ENCODE measurements at regions not wholly inside any gene's neighbourhood (a gene's known extent, or its start where the extent isn't known, plus 50 kb on each side); places are given as distances from the start of the nearest gene placed in this dataset.

- H3K4me3 ChIP-seq (ENCODE audit: low read length) = no peak overlapping the region
- TF ChIP-seq EZH2phosphoT487 (IDR thresholded peaks at IDR 0.05; ENCODE audit: borderline replicate concordance, low read length) (no peak), CTCF (IDR thresholded peaks at IDR 0.05; ENCODE audit: low read depth, low read length, poor library complexity, severe bottlenecking) (no peak)
- no peaks in the 10 kb centered on the region for H3K4me1 ChIP-seq (ENCODE audit: control insufficient read depth, low read length)
- no peaks in the 10 kb centered on the region for H3K27me3 ChIP-seq (ENCODE audit: control insufficient read depth, low read length)
- no peaks in the 10 kb centered on the region for H4K20me1 ChIP-seq (ENCODE audit: control insufficient read depth, insufficient read depth, low read depth, low read length)
- H3K36me3 ChIP-seq (ENCODE audit: control insufficient read depth, low read length) = no peaks in the 10 kb centered on the region
- no peak overlapping the region for H3K27ac ChIP-seq (ENCODE audit: low read depth, low read length)
- H3K9me3 ChIP-seq (ENCODE audit: control insufficient read depth, insufficient read depth, low read length) = peaks cover 1% of the 10 kb centered on the region; the same call in 1 of the 2 replicates
- H3K79me2 ChIP-seq (ENCODE audit: control insufficient read depth, low read length) = no peaks in the 10 kb centered on the region
- H3F3A ChIP-seq (ENCODE audit: control insufficient read depth, insufficient read depth) = no peaks in the 10 kb centered on the region
- no peak overlapping the region for H3K4me2 ChIP-seq (ENCODE audit: low read length)
- H3K9me2 ChIP-seq (replicated peaks; ENCODE audit: control insufficient read depth, low read length) = no peaks in the 10 kb centered on the region
Measured at GRCh38 chr13:85019121-85019520, 780.1 kb downstream of the SLITRK6 start.

- H3K36me3 ChIP-seq (ENCODE audit: control insufficient read depth, low read length) = no peaks in the 10 kb centered on the region
Measured at GRCh38 chr13:85013006-85013405, 786.2 kb downstream of the SLITRK6 start.

GRCh38 chr13:85009447-85009846, 789.8 kb downstream of the SLITRK6 start:
- Histone ChIP-seq H3K4me3 (ENCODE audit: low read length) (no peak overlapping the region), H3K4me1 (ENCODE audit: control insufficient read depth, low read length) (no peaks in the 10 kb centered on the region), H4K20me1 (ENCODE audit: control insufficient read depth, insufficient read depth, low read depth, low read length) (no peaks in the 10 kb centered on the region), H3K27me3 (ENCODE audit: control insufficient read depth, low read length) (no peaks in the 10 kb centered on the region), H3K27ac (ENCODE audit: low read depth, low read length) (no peak overlapping the region), H3K9me3 (ENCODE audit: control insufficient read depth, insufficient read depth, low read length) (peaks cover 13% of the 10 kb centered on the region; the same call in 1 of the 2 replicates), H3F3A (ENCODE audit: control insufficient read depth, insufficient read depth) (no peaks in the 10 kb centered on the region), H3K36me3 (ENCODE audit: control insufficient read depth, low read length) (no peaks in the 10 kb centered on the region), H3K9me2 (replicated peaks; ENCODE audit: control insufficient read depth, low read length) (no peaks in the 10 kb centered on the region), H3K4me2 (ENCODE audit: low read length) (no peak overlapping the region), H3K79me2 (ENCODE audit: control insufficient read depth, low read length) (no peaks in the 10 kb centered on the region)
- TF ChIP-seq CTCF (IDR thresholded peaks at IDR 0.05; ENCODE audit: low read depth, low read length, poor library complexity, severe bottlenecking) (no peak), EZH2phosphoT487 (IDR thresholded peaks at IDR 0.05; ENCODE audit: borderline replicate concordance, low read length) (no peak)

More at GRCh38 chr13:85013006-85013405, 786.2 kb downstream of the SLITRK6 start:
- H3K27ac ChIP-seq (ENCODE audit: low read depth, low read length) = no peak overlapping the region
- no peak overlapping the region for H3K4me2 ChIP-seq (ENCODE audit: low read length)
- no peaks in the 10 kb centered on the region for H3K9me2 ChIP-seq (replicated peaks; ENCODE audit: control insufficient read depth, low read length)
- H3K4me1 ChIP-seq (ENCODE audit: control insufficient read depth, low read length) = no peaks in the 10 kb centered on the region
- H3K27me3 ChIP-seq (ENCODE audit: control insufficient read depth, low read length) = no peaks in the 10 kb centered on the region
- no peaks in the 10 kb centered on the region for H3K79me2 ChIP-seq (ENCODE audit: control insufficient read depth, low read length)
- H3K9me3 ChIP-seq (ENCODE audit: control insufficient read depth, insufficient read depth, low read length) = peaks cover 13% of the 10 kb centered on the region; the same call in 1 of the 2 replicates
- H3K4me3 ChIP-seq (ENCODE audit: low read length) = no peak overlapping the region
- H3F3A ChIP-seq (ENCODE audit: control insufficient read depth, insufficient read depth) = no peaks in the 10 kb centered on the region
- no peaks in the 10 kb centered on the region for H4K20me1 ChIP-seq (ENCODE audit: control insufficient read depth, insufficient read depth, low read depth, low read length)
- TF ChIP-seq EZH2phosphoT487 (IDR thresholded peaks at IDR 0.05; ENCODE audit: borderline replicate concordance, low read length) = no peak
- TF ChIP-seq CTCF (IDR thresholded peaks at IDR 0.05; ENCODE audit: low read depth, low read length, poor library complexity, severe bottlenecking) = no peak

Measured in DOHH2 (cell line).